HFFc6 (cell line): ENCODE measurements at regions not wholly inside any gene's neighbourhood (a gene's known extent, or its start where the extent isn't known, plus 50 kb on each side); places are given as distances from the start of the nearest gene placed in this dataset.

ENCODE experiments used
- DNase-seq: peaks from one replicate; pipeline ENCODE4 v3.0.0-alpha.2; 2018
- H3K27ac Mint-ChIP-seq: 2 replicates; pipeline ENCODE4 v1.8.0; 2020; ENCODE audit warnings: mild to moderate bottlenecking, mixed read lengths
- H3K27me3 Mint-ChIP-seq: 2 replicates; pipeline ENCODE4 v1.8.0; 2021; ENCODE audit warnings: mild to moderate bottlenecking, moderate library complexity, mixed read lengths; ENCODE audit not compliant: insufficient read depth
- H3K36me3 Mint-ChIP-seq: 2 replicates; pipeline ENCODE4 v1.8.0; 2021; ENCODE audit warnings: low read depth, mixed read lengths
- H3K4me1 Mint-ChIP-seq: 2 replicates; pipeline ENCODE4 v1.8.0; 2020; ENCODE audit warnings: low read depth, mixed read lengths
- H3K4me3 Mint-ChIP-seq: 2 replicates; pipeline ENCODE4 v1.8.0; 2020; ENCODE audit warnings: mild to moderate bottlenecking, moderate library complexity, mixed read lengths
- H3K9me3 Mint-ChIP-seq: 2 replicates; pipeline ENCODE4 v1.8.0; 2020; ENCODE audit warnings: mild to moderate bottlenecking, mixed read lengths
- CTCF ChIP-seq: fragments of 200-600 bp; sonication (generic); IDR thresholded peaks from 2 replicates; pipeline ENCODE4 v1.5.0; 2021; ENCODE audit warnings: antibody characterized with exemption, mild to moderate bottlenecking

GRCh38 chr12:88870000-88870737 is 289.9 kb upstream of the KITLG start:
- no peak for TF ChIP-seq CTCF
- Mint-ChIP-seq H3K27ac (no peak overlapping the region; the same call in 1 of the 2 replicates), H3K36me3 (no peaks in the 10 kb centered on the region), H3K4me1 (peaks cover 23% of the 10 kb centered on the region), H3K9me3 (no peaks in the 10 kb centered on the region), H3K4me3 (0 out of 2 replicates have a peak overlapping the region, but pooled peaks have one; percentile 14), H3K27me3 (no peaks in the 10 kb centered on the region; the same call in 1 of the 2 replicates)
- DNase-seq, result peak; percentile 7

- no peak overlapping the region for H3K27ac Mint-ChIP-seq
- no peaks in the 10 kb centered on the region for H3K36me3 Mint-ChIP-seq
- H3K4me3 Mint-ChIP-seq, result no peak overlapping the region
- no peak for TF ChIP-seq CTCF
- H3K4me1 Mint-ChIP-seq, result peaks cover 23% of the 10 kb centered on the region
- H3K27me3 Mint-ChIP-seq, result no peaks in the 10 kb centered on the region
- DNase-seq, result no peak
- H3K9me3 Mint-ChIP-seq, result no peaks in the 10 kb centered on the region
Observed at GRCh38 chr12:88868050-88868449, 287.8 kb upstream of the KITLG start.

- H3K27me3 Mint-ChIP-seq, result no peaks in the 10 kb centered on the region
- H3K27ac Mint-ChIP-seq, result no peak overlapping the region
- TF ChIP-seq CTCF, result no peak
- no peaks in the 10 kb centered on the region for H3K36me3 Mint-ChIP-seq
- peaks cover 23% of the 10 kb centered on the region for H3K4me1 Mint-ChIP-seq
- H3K4me3 Mint-ChIP-seq, result no peak overlapping the region
- DNase-seq, result no peak
- H3K9me3 Mint-ChIP-seq, result no peaks in the 10 kb centered on the region
Observed at GRCh38 chr12:88867510-88867909, 287.2 kb upstream of the KITLG start.

GRCh38 chr12:88866881-88867280 is 286.6 kb upstream of the KITLG start:
- Mint-ChIP-seq H3K4me3 (no peak overlapping the region), H3K27me3 (no peaks in the 10 kb centered on the region), H3K4me1 (peaks cover 23% of the 10 kb centered on the region), H3K36me3 (no peaks in the 10 kb centered on the region), H3K9me3 (no peaks in the 10 kb centered on the region), H3K27ac (no peak overlapping the region)
- TF ChIP-seq CTCF, result no peak
- no peak for DNase-seq

- Mint-ChIP-seq H3K36me3 (no peaks in the 10 kb centered on the region), H3K27ac (no peak overlapping the region), H3K9me3 (no peaks in the 10 kb centered on the region), H3K4me1 (peaks cover 21% of the 10 kb centered on the region), H3K27me3 (no peaks in the 10 kb centered on the region), H3K4me3 (no peak overlapping the region)
- DNase-seq, result no peak
- TF ChIP-seq CTCF, result no peak
Observed at GRCh38 chr12:88865537-88865936, 285.3 kb upstream of the KITLG start.
